ENCODE measurements at regions not wholly inside any gene's neighbourhood (a gene's known extent, or its start where the extent isn't known, plus 50 kb on each side); places are given as distances from the start of the nearest gene placed in this dataset.

DNA sequence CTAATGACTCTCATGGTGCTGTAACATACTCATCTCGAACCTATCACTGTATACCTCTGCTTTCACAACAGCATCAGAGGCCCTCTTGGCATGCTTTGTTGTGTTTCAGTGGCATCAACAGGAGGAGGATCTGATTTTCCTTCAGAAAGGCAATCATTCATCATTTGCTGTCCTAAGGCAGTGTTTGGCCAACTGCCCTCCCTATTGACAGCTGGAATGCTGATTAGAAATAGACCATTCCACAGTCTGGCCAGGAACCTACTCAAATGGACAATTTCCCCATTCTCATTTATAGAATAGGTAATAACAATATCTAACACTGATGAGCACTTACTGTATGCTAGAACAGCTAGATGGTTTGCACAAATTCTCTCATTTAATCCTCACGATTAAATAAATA is 310.6 kb upstream of the PTBP2 start:
- ChIA-PET POLR2A (ENCODE audit: unreplicated experiment) (no interaction called here), CTCF (no interaction called here)
- Histone ChIP-seq H3F3A (ENCODE audit: low read length, unreplicated experiment) (no peaks in the 10 kb centered on the region), H3K4me3 (ENCODE audit: low read length) (no peak overlapping the region), H3K27me3 (ENCODE audit: low read length) (no peaks in the 10 kb centered on the region; the same call in 1 of the 2 replicates), H3K9me2 (replicated peaks; ENCODE audit: low read length) (no peaks in the 10 kb centered on the region), H3K36me3 (ENCODE audit: low read depth, low read length) (no peaks in the 10 kb centered on the region), H3K4me1 (ENCODE audit: insufficient read depth, low read length) (0 out of 2 replicates have a peak, but pooled peaks cover 4% of the 10 kb centered on the region), H4K20me1 (ENCODE audit: low read length) (no peaks in the 10 kb centered on the region), H3K9me3 (ENCODE audit: low read length) (no peaks in the 10 kb centered on the region), H3K79me2 (ENCODE audit: low read length) (no peaks in the 10 kb centered on the region), H3K27ac (ENCODE audit: low read length) (no peak overlapping the region), H2AFZ (ENCODE audit: low read length) (no peak overlapping the region), H3K4me2 (ENCODE audit: low read length) (no peak overlapping the region), H3K9ac (ENCODE audit: low read length) (no peak overlapping the region)
- no peak for TF ChIP-seq EZH2 (IDR thresholded peaks at IDR 0.05; ENCODE audit: low read length, unreplicated experiment)
- no peak for ATAC-seq
- DNase-seq = no peak
- intact Hi-C loops (cut with micrococcal nuclease) = no loop called here
- no TSS peak for BruUV-seq (replicated peaks)

DNA sequence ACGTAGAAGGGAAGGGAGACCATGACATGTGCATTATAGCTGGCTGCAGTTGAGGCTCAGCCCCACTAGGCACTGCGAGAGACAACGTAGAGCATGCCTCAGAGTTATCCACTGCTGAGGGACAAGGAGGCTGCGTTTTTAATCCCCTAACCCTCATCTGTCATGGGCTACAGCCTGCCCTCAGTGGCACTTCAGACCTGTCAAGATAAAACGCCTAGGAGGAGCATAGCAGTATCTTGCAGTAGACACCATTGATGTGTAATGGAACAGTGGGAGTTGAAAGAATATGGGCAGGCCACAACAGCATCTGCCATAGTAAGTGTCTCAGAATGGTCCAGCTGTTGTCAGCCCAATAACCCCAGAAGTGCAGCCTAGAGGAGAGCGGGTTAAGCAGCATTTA is 307.0 kb upstream of the PTBP2 start:
- ChIA-PET CTCF (no interaction called here), POLR2A (ENCODE audit: unreplicated experiment) (interaction anchor here (0.6 kb wide), 1 partner anchor 24 kb away, joined by 4 read pairs; no protein-coding TSS in a partner anchor)
- Histone ChIP-seq H3K79me2 (ENCODE audit: low read length) (no peaks in the 10 kb centered on the region), H3K36me3 (ENCODE audit: low read depth, low read length) (no peaks in the 10 kb centered on the region), H3K4me2 (ENCODE audit: low read length) (no peak overlapping the region), H3K9ac (ENCODE audit: low read length) (no peak overlapping the region), H4K20me1 (ENCODE audit: low read length) (no peaks in the 10 kb centered on the region), H3K9me3 (ENCODE audit: low read length) (no peaks in the 10 kb centered on the region), H3F3A (ENCODE audit: low read length, unreplicated experiment) (no peaks in the 10 kb centered on the region), H3K27me3 (ENCODE audit: low read length) (no peaks in the 10 kb centered on the region), H3K9me2 (replicated peaks; ENCODE audit: low read length) (no peaks in the 10 kb centered on the region), H2AFZ (ENCODE audit: low read length) (no peak overlapping the region), H3K4me3 (ENCODE audit: low read length) (no peak overlapping the region), H3K4me1 (ENCODE audit: insufficient read depth, low read length) (peaks cover 24% of the 10 kb centered on the region), H3K27ac (ENCODE audit: low read length) (no peak overlapping the region)
- no peak for TF ChIP-seq EZH2phosphoT487 (IDR thresholded peaks at IDR 0.05; ENCODE audit: borderline replicate concordance, low read length)
- TF ChIP-seq, protein P1, sequence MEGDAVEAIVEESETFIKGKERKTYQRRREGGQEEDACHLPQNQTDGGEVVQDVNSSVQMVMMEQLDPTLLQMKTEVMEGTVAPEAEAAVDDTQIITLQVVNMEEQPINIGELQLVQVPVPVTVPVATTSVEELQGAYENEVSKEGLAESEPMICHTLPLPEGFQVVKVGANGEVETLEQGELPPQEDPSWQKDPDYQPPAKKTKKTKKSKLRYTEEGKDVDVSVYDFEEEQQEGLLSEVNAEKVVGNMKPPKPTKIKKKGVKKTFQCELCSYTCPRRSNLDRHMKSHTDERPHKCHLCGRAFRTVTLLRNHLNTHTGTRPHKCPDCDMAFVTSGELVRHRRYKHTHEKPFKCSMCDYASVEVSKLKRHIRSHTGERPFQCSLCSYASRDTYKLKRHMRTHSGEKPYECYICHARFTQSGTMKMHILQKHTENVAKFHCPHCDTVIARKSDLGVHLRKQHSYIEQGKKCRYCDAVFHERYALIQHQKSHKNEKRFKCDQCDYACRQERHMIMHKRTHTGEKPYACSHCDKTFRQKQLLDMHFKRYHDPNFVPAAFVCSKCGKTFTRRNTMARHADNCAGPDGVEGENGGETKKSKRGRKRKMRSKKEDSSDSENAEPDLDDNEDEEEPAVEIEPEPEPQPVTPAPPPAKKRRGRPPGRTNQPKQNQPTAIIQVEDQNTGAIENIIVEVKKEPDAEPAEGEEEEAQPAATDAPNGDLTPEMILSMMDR (conservative IDR thresholded peaks at IDR 0.05; ENCODE audit: low read depth, low read length) = no peak
- TF ChIP-seq EZH2 (IDR thresholded peaks at IDR 0.05; ENCODE audit: low read length, unreplicated experiment) = no peak
- ATAC-seq = no peak
- intact Hi-C loops (cut with micrococcal nuclease) = no loop called here
- no TSS peak for BruUV-seq (replicated peaks)
- DNase-seq = no peak

DNA sequence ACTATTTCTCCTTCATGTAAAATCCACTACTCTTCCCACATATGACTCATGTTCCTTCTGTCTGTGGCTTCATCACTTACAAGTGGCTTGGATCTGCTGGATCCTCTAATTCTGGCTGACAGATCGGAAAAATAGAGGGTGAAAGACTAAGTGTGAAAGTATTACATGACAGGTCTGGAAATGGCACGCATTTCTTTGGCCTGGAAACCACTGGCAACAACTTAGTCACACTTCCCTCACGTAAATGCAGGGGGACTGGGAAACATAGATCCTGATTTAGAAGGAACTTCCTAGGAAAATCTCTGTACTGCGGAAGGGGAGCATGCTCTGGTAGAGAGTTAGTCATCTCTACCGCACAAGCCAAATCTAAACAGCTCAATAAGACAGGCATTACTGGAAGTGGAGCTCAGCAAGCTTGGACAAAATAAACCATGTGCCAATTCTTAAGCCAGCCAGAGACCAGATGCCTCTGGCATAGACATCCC is 305.4 kb upstream of the PTBP2 start:
- no peaks in the 10 kb centered on the region for H3K36me3 ChIP-seq (ENCODE audit: low read depth, low read length)
- intact Hi-C loops (cut with micrococcal nuclease) = loop anchor here (1.0 kb wide), 1 partner anchor 54 kb away; no protein-coding TSS in a partner anchor
- no peaks in the 10 kb centered on the region for H3F3A ChIP-seq (ENCODE audit: low read length, unreplicated experiment)
- ChIA-PET POLR2A (ENCODE audit: unreplicated experiment) (no interaction called here), CTCF (no interaction called here)
- peak overlapping the region; percentile 39 for H3K27ac ChIP-seq (ENCODE audit: low read length)
- TF ChIP-seq, protein P1 (conservative IDR thresholded peaks at IDR 0.05; ENCODE audit: low read depth, low read length) = no peak
- TF ChIP-seq EZH2 (IDR thresholded peaks at IDR 0.05; ENCODE audit: low read length, unreplicated experiment) = no peak
- no peaks in the 10 kb centered on the region for H4K20me1 ChIP-seq (ENCODE audit: low read length)
- H3K9ac ChIP-seq (ENCODE audit: low read length) = no peak overlapping the region
- H2AFZ ChIP-seq (ENCODE audit: low read length) = no peak overlapping the region
- H3K4me1 ChIP-seq (ENCODE audit: insufficient read depth, low read length) = peaks cover 24% of the 10 kb centered on the region
- no peak overlapping the region for H3K4me3 ChIP-seq (ENCODE audit: low read length)
- DNase-seq = peak; percentile 84
- ATAC-seq = peak; percentile 93
- no peaks in the 10 kb centered on the region for H3K9me2 ChIP-seq (replicated peaks; ENCODE audit: low read length)
- no peaks in the 10 kb centered on the region for H3K9me3 ChIP-seq (ENCODE audit: low read length)
- H3K27me3 ChIP-seq (ENCODE audit: low read length) = no peaks in the 10 kb centered on the region
- H3K4me2 ChIP-seq (ENCODE audit: low read length) = peak overlapping the region; percentile 40
- no peaks in the 10 kb centered on the region for H3K79me2 ChIP-seq (ENCODE audit: low read length)
- no TSS peak for BruUV-seq (replicated peaks)
